Neural cell (in vitro differentiated cells): ENCODE measurements at regions not wholly inside any gene's neighbourhood (a gene's known extent, or its start where the extent isn't known, plus 50 kb on each side); places are given as distances from the start of the nearest gene placed in this dataset.

Experiments
- H2AFZ ChIP-seq: fragments of 200-600, 300-800 bp; sonication (generic), shearing (Covaris generic); 2 replicates; pipeline ENCODE4 v1.6.0; 2014; ENCODE audit warnings: low read depth, mild to moderate bottlenecking, antibody characterized with exemption, low read length, moderate library complexity
- H3F3A ChIP-seq: fragments of 200-600 bp; shearing (Covaris generic); 2 replicates; pipeline ENCODE4 v1.6.1; 2016; ENCODE audit warnings: mild to moderate bottlenecking, moderate library complexity, mixed read lengths, antibody characterized with exemption, low read length; ENCODE audit not compliant: insufficient read depth, poor library complexity, severe bottlenecking
- H3K27ac ChIP-seq: fragments of 200-600, 300-800 bp; sonication (generic), shearing (Covaris generic); 2 replicates; pipeline ENCODE4 v1.5.1; 2014; ENCODE audit warnings: mild to moderate bottlenecking, low read length, moderate library complexity
- H3K27me3 ChIP-seq: fragments of 300-800, 200-600 bp; sonication (generic), shearing (Covaris generic); 2 replicates; pipeline ENCODE4 v1.6.0; 2014; ENCODE audit warnings: mild to moderate bottlenecking, low read depth, low read length, moderate library complexity; ENCODE audit not compliant: insufficient read depth
- H3K36me3 ChIP-seq: fragments of 300-800, 200-600 bp; sonication (generic), shearing (Covaris generic); 2 replicates; pipeline ENCODE4 v1.5.1; 2014; ENCODE audit warnings: mild to moderate bottlenecking, antibody characterized with exemption, low read length, moderate library complexity; ENCODE audit not compliant: insufficient read depth
- H3K4me2 ChIP-seq: fragments of 300-800, 200-600 bp; sonication (generic), shearing (Covaris generic); 2 replicates; pipeline ENCODE4 v1.6.0; 2014; ENCODE audit warnings: mild to moderate bottlenecking, low read length
- H3K4me3 ChIP-seq: fragments of 300-800, 200-600 bp; sonication (generic), shearing (Covaris generic); 2 replicates; pipeline ENCODE4 v1.5.1; 2014; ENCODE audit warnings: mild to moderate bottlenecking, low read length, moderate library complexity
- H3K79me2 ChIP-seq: fragments of 200-600 bp; shearing (Covaris generic); replicated peaks from 2 replicates; pipeline ENCODE4 v1.6.0; 2014; ENCODE audit warnings: mild to moderate bottlenecking, low read length, moderate library complexity; ENCODE audit not compliant: insufficient read depth
- H3K9ac ChIP-seq: fragments of 300-800, 200-600 bp; sonication (generic), shearing (Covaris generic); 2 replicates; pipeline ENCODE4 v1.6.1; 2016; ENCODE audit warnings: mild to moderate bottlenecking, low read length, mixed read lengths
- H3K9me2 ChIP-seq: fragments of 200-600 bp; shearing (Covaris generic); 2 replicates; pipeline ENCODE4 v1.6.1; 2016; ENCODE audit warnings: mild to moderate bottlenecking, low read length, mixed read lengths; ENCODE audit not compliant: insufficient read depth
- H3K9me3 ChIP-seq: fragments of 200-600, 300-800 bp; sonication (generic), shearing (Covaris generic); 2 replicates; pipeline ENCODE4 v1.6.1; 2016; ENCODE audit warnings: mild to moderate bottlenecking, mixed run types, low read length, moderate library complexity, mixed read lengths
- H4K20me1 ChIP-seq: fragments of 200-600 bp; shearing (Covaris generic); 2 replicates; pipeline ENCODE4 v1.6.1; 2016; ENCODE audit warnings: mild to moderate bottlenecking, mixed run types; ENCODE audit not compliant: insufficient read depth
- EP300 ChIP-seq: fragments of 450-650 bp; conservative IDR thresholded peaks from 2 replicates; pipeline ENCODE4 v1.6.1; 2014; ENCODE audit warnings: antibody characterized with exemption, mild to moderate bottlenecking, moderate library complexity; ENCODE audit not compliant: poor library complexity, severe bottlenecking
- EZH2 ChIP-seq: fragments of 200-600, 300-800 bp; shearing (Covaris generic), sonication (generic); IDR thresholded peaks from 2 replicates; pipeline ENCODE4 v1.6.1; 2014; ENCODE audit warnings: antibody characterized with exemption, low read length, borderline replicate concordance, mild to moderate bottlenecking; ENCODE audit not compliant: insufficient read depth, poor library complexity, severe bottlenecking
- MXI1 ChIP-seq: fragments of 450-650 bp; conservative IDR thresholded peaks from 2 replicates; pipeline ENCODE4 v1.6.1; 2014; ENCODE audit warnings: antibody characterized with exemption, mild to moderate bottlenecking; ENCODE audit not compliant: poor library complexity, severe bottlenecking
- POLR2AphosphoS5 ChIP-seq: IDR thresholded peaks from 2 replicates; pipeline ENCODE4 v1.6.1; 2012
- RAD21 ChIP-seq: fragments of 450-650 bp; conservative IDR thresholded peaks from 2 replicates; pipeline ENCODE4 v1.6.1; 2014; ENCODE audit warnings: antibody characterized with exemption, mild to moderate bottlenecking, moderate library complexity
- SMC3 ChIP-seq: fragments of 450-650 bp; conservative IDR thresholded peaks from 2 replicates; pipeline ENCODE4 v1.6.1; 2014; ENCODE audit warnings: antibody characterized with exemption, mild to moderate bottlenecking, moderate library complexity; ENCODE audit not compliant: poor library complexity
- TAF1 ChIP-seq: IDR thresholded peaks from 2 replicates; pipeline ENCODE4 v1.6.1; 2012; ENCODE audit warnings: low read depth
- TF ChIP-seq, protein P1 (sequence below): IDR thresholded peaks from 2 replicates; pipeline ENCODE4 v1.6.1; 2012; ENCODE audit warnings: borderline replicate concordance
- TF ChIP-seq, protein P2 (sequence below): fragments of 450-650 bp; IDR thresholded peaks from 2 replicates; pipeline ENCODE4 v1.5.1; 2014; ENCODE audit warnings: antibody characterized with exemption, mild to moderate bottlenecking, moderate library complexity; ENCODE audit not compliant: poor library complexity, severe bottlenecking

GRCh38 chr16:55272744-55273143 is 51.3 kb upstream of the IRX6 start:
- Histone ChIP-seq H3K9me2 (no peaks in the 10 kb centered on the region), H3K36me3 (no peaks in the 10 kb centered on the region), H2AFZ (no peak overlapping the region), H3K27me3 (no peaks in the 10 kb centered on the region), H3F3A (no peaks in the 10 kb centered on the region), H3K27ac (no peak overlapping the region), H4K20me1 (no peaks in the 10 kb centered on the region), H3K9ac (no peak overlapping the region), H3K9me3 (no peaks in the 10 kb centered on the region), H3K4me3 (no peak overlapping the region), H3K4me2 (no peak overlapping the region), H3K79me2 (no peaks in the 10 kb centered on the region)
- TF ChIP-seq POLR2AphosphoS5 (no peak), EP300 (no peak), RAD21 (no peak), EZH2 (no peak), SMC3 (no peak), TAF1 (no peak), MXI1 (no peak)
- TF ChIP-seq, protein P1, sequence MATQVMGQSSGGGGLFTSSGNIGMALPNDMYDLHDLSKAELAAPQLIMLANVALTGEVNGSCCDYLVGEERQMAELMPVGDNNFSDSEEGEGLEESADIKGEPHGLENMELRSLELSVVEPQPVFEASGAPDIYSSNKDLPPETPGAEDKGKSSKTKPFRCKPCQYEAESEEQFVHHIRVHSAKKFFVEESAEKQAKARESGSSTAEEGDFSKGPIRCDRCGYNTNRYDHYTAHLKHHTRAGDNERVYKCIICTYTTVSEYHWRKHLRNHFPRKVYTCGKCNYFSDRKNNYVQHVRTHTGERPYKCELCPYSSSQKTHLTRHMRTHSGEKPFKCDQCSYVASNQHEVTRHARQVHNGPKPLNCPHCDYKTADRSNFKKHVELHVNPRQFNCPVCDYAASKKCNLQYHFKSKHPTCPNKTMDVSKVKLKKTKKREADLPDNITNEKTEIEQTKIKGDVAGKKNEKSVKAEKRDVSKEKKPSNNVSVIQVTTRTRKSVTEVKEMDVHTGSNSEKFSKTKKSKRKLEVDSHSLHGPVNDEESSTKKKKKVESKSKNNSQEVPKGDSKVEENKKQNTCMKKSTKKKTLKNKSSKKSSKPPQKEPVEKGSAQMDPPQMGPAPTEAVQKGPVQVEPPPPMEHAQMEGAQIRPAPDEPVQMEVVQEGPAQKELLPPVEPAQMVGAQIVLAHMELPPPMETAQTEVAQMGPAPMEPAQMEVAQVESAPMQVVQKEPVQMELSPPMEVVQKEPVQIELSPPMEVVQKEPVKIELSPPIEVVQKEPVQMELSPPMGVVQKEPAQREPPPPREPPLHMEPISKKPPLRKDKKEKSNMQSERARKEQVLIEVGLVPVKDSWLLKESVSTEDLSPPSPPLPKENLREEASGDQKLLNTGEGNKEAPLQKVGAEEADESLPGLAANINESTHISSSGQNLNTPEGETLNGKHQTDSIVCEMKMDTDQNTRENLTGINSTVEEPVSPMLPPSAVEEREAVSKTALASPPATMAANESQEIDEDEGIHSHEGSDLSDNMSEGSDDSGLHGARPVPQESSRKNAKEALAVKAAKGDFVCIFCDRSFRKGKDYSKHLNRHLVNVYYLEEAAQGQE = no peak
- TF ChIP-seq, protein P2, sequence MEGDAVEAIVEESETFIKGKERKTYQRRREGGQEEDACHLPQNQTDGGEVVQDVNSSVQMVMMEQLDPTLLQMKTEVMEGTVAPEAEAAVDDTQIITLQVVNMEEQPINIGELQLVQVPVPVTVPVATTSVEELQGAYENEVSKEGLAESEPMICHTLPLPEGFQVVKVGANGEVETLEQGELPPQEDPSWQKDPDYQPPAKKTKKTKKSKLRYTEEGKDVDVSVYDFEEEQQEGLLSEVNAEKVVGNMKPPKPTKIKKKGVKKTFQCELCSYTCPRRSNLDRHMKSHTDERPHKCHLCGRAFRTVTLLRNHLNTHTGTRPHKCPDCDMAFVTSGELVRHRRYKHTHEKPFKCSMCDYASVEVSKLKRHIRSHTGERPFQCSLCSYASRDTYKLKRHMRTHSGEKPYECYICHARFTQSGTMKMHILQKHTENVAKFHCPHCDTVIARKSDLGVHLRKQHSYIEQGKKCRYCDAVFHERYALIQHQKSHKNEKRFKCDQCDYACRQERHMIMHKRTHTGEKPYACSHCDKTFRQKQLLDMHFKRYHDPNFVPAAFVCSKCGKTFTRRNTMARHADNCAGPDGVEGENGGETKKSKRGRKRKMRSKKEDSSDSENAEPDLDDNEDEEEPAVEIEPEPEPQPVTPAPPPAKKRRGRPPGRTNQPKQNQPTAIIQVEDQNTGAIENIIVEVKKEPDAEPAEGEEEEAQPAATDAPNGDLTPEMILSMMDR = no peak

DNA sequence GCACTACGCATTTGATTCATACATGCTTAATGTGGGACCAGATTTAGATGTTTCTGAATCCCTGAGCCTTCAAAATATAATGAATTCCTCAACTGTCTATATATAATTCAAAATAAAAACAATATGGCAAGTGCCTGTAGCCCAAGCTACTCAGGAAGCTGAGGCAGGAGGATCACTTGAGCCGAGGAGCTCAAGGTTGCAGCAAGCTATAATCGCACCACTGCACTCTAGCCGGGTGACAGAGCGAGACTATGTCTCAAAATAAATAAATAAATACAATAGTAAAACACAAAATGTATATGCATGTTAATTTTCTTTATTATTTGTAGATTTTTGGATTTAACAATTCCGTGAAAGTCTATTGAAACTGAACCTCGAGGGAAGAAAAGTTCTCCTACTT is 50.6 kb upstream of the IRX6 start:
- Histone ChIP-seq H3F3A (no peaks in the 10 kb centered on the region), H3K9me2 (no peaks in the 10 kb centered on the region), H3K9me3 (no peaks in the 10 kb centered on the region), H4K20me1 (no peaks in the 10 kb centered on the region), H3K27me3 (no peaks in the 10 kb centered on the region), H3K4me3 (no peak overlapping the region), H3K27ac (no peak overlapping the region), H3K4me2 (no peak overlapping the region), H2AFZ (no peak overlapping the region), H3K9ac (no peak overlapping the region), H3K79me2 (no peaks in the 10 kb centered on the region), H3K36me3 (no peaks in the 10 kb centered on the region)
- TF ChIP-seq SMC3 = no peak
- TF ChIP-seq EZH2 = no peak
- TF ChIP-seq MXI1 = no peak
- no peak for TF ChIP-seq EP300
- TF ChIP-seq TAF1 = no peak
- TF ChIP-seq POLR2AphosphoS5 = no peak
- TF ChIP-seq, protein P2 = no peak
- TF ChIP-seq, protein P1 = no peak
- TF ChIP-seq RAD21 = no peak
